ENCODE measurements at regions not wholly inside any gene's neighbourhood (a gene's known extent, or its start where the extent isn't known, plus 50 kb on each side); places are given as distances from the start of the nearest gene placed in this dataset.

- 0 out of 2 replicates have a peak overlapping the region, but pooled peaks have one; percentile 1 for H2AFZ ChIP-seq (ENCODE audit: low read length)
- no peak overlapping the region for H3K4me3 ChIP-seq (ENCODE audit: low read length)
- H3K79me2 ChIP-seq (ENCODE audit: low read length): no peaks in the 10 kb centered on the region
- H3F3A ChIP-seq (ENCODE audit: insufficient read depth, low read length): no peaks in the 10 kb centered on the region
- no peak for DNase-seq
- H3K9ac ChIP-seq (ENCODE audit: low read length): no peak overlapping the region
- H3K9me2 ChIP-seq (replicated peaks; ENCODE audit: insufficient read depth, low read length): no peaks in the 10 kb centered on the region
- 0 out of 2 replicates have a peak overlapping the region, but pooled peaks have one; percentile 23 for H3K4me2 ChIP-seq (ENCODE audit: low read depth, low read length)
- no peak overlapping the region for H3K27ac ChIP-seq (ENCODE audit: low read length)
- TF ChIP-seq, protein P1, sequence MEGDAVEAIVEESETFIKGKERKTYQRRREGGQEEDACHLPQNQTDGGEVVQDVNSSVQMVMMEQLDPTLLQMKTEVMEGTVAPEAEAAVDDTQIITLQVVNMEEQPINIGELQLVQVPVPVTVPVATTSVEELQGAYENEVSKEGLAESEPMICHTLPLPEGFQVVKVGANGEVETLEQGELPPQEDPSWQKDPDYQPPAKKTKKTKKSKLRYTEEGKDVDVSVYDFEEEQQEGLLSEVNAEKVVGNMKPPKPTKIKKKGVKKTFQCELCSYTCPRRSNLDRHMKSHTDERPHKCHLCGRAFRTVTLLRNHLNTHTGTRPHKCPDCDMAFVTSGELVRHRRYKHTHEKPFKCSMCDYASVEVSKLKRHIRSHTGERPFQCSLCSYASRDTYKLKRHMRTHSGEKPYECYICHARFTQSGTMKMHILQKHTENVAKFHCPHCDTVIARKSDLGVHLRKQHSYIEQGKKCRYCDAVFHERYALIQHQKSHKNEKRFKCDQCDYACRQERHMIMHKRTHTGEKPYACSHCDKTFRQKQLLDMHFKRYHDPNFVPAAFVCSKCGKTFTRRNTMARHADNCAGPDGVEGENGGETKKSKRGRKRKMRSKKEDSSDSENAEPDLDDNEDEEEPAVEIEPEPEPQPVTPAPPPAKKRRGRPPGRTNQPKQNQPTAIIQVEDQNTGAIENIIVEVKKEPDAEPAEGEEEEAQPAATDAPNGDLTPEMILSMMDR (IDR thresholded peaks at IDR 0.05; ENCODE audit: low read length): no peak
- TF ChIP-seq EZH2 (optimal IDR thresholded peaks at IDR 0.05; ENCODE audit: low read depth, low read length) (no peak), EZH2phosphoT487 (IDR thresholded peaks at IDR 0.05; ENCODE audit: low read length) (no peak)
- no peaks in the 10 kb centered on the region for H3K27me3 ChIP-seq (replicated peaks; ENCODE audit: insufficient read depth, low read length)
- H3K4me1 ChIP-seq (ENCODE audit: low read length): no peaks in the 10 kb centered on the region
- H3K36me3 ChIP-seq (replicated peaks; ENCODE audit: insufficient read depth, low read length): no peaks in the 10 kb centered on the region
- H3K9me3 ChIP-seq (replicated peaks; ENCODE audit: insufficient read depth, low read length): no peaks in the 10 kb centered on the region
- no peaks in the 10 kb centered on the region for H4K20me1 ChIP-seq (ENCODE audit: insufficient read depth, low read length)
Observed at GRCh38 chr5:88396751-88397281, 128.2 kb upstream of the TMEM161B start.

DNA sequence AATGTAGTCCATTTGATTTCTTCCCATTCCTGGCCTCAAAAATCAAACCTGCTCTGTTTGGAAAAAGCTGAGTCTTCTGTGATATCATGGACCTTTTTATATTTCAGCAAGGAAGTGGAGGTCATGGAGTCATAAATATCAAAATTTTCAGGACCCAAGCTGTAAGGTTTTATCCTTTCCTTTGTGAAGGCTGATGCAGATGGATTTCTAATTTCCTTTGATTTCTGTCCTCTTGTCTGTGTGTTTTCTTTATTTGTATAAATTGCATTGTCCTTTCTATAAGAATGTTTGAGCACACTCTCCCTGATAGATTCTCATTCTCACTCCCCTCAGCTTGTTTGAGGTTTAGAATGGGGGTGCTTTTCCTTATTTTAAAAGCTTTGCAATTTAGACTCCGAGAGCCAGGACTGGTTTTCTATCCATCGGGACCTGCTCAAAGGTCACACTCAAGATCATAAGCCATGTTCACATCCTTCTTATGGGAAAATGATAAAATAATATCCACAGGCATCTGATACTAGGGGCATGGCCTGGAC lies 127.4 kb upstream of the TMEM161B start:
- no peaks in the 10 kb centered on the region for H3K9me3 ChIP-seq (replicated peaks; ENCODE audit: insufficient read depth, low read length)
- H3K4me3 ChIP-seq (ENCODE audit: low read length): no peak overlapping the region
- TF ChIP-seq, protein P1 (IDR thresholded peaks at IDR 0.05; ENCODE audit: low read length): no peak
- TF ChIP-seq EZH2phosphoT487 (IDR thresholded peaks at IDR 0.05; ENCODE audit: low read length) (no peak), EZH2 (optimal IDR thresholded peaks at IDR 0.05; ENCODE audit: low read depth, low read length) (no peak)
- H3K4me1 ChIP-seq (ENCODE audit: low read length): no peaks in the 10 kb centered on the region
- H3K36me3 ChIP-seq (replicated peaks; ENCODE audit: insufficient read depth, low read length): no peaks in the 10 kb centered on the region
- no peaks in the 10 kb centered on the region for H3K79me2 ChIP-seq (ENCODE audit: low read length)
- H3K27me3 ChIP-seq (replicated peaks; ENCODE audit: insufficient read depth, low read length): no peaks in the 10 kb centered on the region
- H2AFZ ChIP-seq (ENCODE audit: low read length): no peak overlapping the region
- H4K20me1 ChIP-seq (ENCODE audit: insufficient read depth, low read length): no peaks in the 10 kb centered on the region
- no peaks in the 10 kb centered on the region for H3F3A ChIP-seq (ENCODE audit: insufficient read depth, low read length)
- DNase-seq: no peak
- H3K4me2 ChIP-seq (ENCODE audit: low read depth, low read length): no peak overlapping the region
- H3K9me2 ChIP-seq (replicated peaks; ENCODE audit: insufficient read depth, low read length): no peaks in the 10 kb centered on the region
- no peak overlapping the region for H3K27ac ChIP-seq (ENCODE audit: low read length)
- no peak overlapping the region for H3K9ac ChIP-seq (ENCODE audit: low read length)

GRCh38 chr5:88395264-88395663 lies 126.6 kb upstream of the TMEM161B start:
- no peak for DNase-seq
- Histone ChIP-seq H3K79me2 (ENCODE audit: low read length) (no peaks in the 10 kb centered on the region), H3K4me1 (ENCODE audit: low read length) (no peaks in the 10 kb centered on the region), H3K4me2 (ENCODE audit: low read depth, low read length) (no peak overlapping the region), H3K27me3 (replicated peaks; ENCODE audit: insufficient read depth, low read length) (no peaks in the 10 kb centered on the region), H3K27ac (ENCODE audit: low read length) (no peak overlapping the region), H3F3A (ENCODE audit: insufficient read depth, low read length) (no peaks in the 10 kb centered on the region), H2AFZ (ENCODE audit: low read length) (no peak overlapping the region), H3K36me3 (replicated peaks; ENCODE audit: insufficient read depth, low read length) (no peaks in the 10 kb centered on the region), H3K4me3 (ENCODE audit: low read length) (no peak overlapping the region), H3K9me2 (replicated peaks; ENCODE audit: insufficient read depth, low read length) (no peaks in the 10 kb centered on the region), H3K9me3 (replicated peaks; ENCODE audit: insufficient read depth, low read length) (no peaks in the 10 kb centered on the region), H3K9ac (ENCODE audit: low read length) (no peak overlapping the region), H4K20me1 (ENCODE audit: insufficient read depth, low read length) (no peaks in the 10 kb centered on the region)
- TF ChIP-seq, protein P1 (IDR thresholded peaks at IDR 0.05; ENCODE audit: low read length): no peak
- TF ChIP-seq EZH2 (optimal IDR thresholded peaks at IDR 0.05; ENCODE audit: low read depth, low read length) (no peak), EZH2phosphoT487 (IDR thresholded peaks at IDR 0.05; ENCODE audit: low read length) (no peak)

Measured in MM.1S (cell line).